ENCODE measurements at regions not wholly inside any gene's neighbourhood (a gene's known extent, or its start where the extent isn't known, plus 50 kb on each side); places are given as distances from the start of the nearest gene placed in this dataset.

GRCh38 chr13:76500894-76501293 lies 385.3 kb downstream of the KCTD12 start:
- DNase-seq: no peak

- no peak for DNase-seq
Measured at GRCh38 chr13:76499891-76500290, 386.3 kb downstream of the KCTD12 start.

- DNase-seq: no peak
Measured at GRCh38 chr13:76489274-76489673, 396.9 kb downstream of the KCTD12 start.

GRCh38 chr13:76481738-76482137 lies 404.5 kb downstream of the KCTD12 start:
- DNase-seq: no peak

- DNase-seq: no peak
Measured at GRCh38 chr13:76474966-76475365, 411.2 kb downstream of the KCTD12 start.

- DNase-seq: no peak
Measured at GRCh38 chr13:76474356-76474755, 411.8 kb downstream of the KCTD12 start.

GRCh38 chr13:76473552-76474134 lies 412.6 kb downstream of the KCTD12 start:
- peak; percentile 61 to 70 for DNase-seq

- DNase-seq: no peak
Measured at GRCh38 chr13:76472916-76473315, 413.3 kb downstream of the KCTD12 start.

GRCh38 chr13:76471486-76471885 lies 414.7 kb downstream of the KCTD12 start:
- DNase-seq: no peak

- DNase-seq: no peak
Measured at GRCh38 chr13:76470991-76471390, 415.2 kb downstream of the KCTD12 start.

GRCh38 chr13:76466043-76466442 lies 420.2 kb downstream of the KCTD12 start:
- no peak for DNase-seq

GRCh38 chr13:76463314-76463713 lies 422.9 kb downstream of the KCTD12 start:
- no peak for DNase-seq

GRCh38 chr13:76461999-76462398 lies 424.2 kb downstream of the KCTD12 start:
- no peak for DNase-seq

GRCh38 chr13:76461484-76461883 lies 424.7 kb downstream of the KCTD12 start:
- no peak for DNase-seq

GRCh38 chr13:76459863-76460262 lies 426.3 kb downstream of the KCTD12 start:
- DNase-seq: no peak

GRCh38 chr13:76455960-76456359 lies 430.2 kb downstream of the KCTD12 start:
- no peak for DNase-seq

GRCh38 chr13:76454991-76455390 lies 431.2 kb downstream of the KCTD12 start:
- no peak for DNase-seq

GRCh38 chr13:76449716-76450115 lies 436.5 kb downstream of the KCTD12 start:
- no peak for DNase-seq

- no peak for DNase-seq
Measured at GRCh38 chr13:76446191-76446590, 440.0 kb downstream of the KCTD12 start.

GRCh38 chr13:76440568-76440967 lies 445.6 kb downstream of the KCTD12 start:
- DNase-seq: no peak

GRCh38 chr13:76439546-76439945 lies 446.7 kb downstream of the KCTD12 start:
- no peak for DNase-seq

GRCh38 chr13:76438050-76438449 lies 448.2 kb downstream of the KCTD12 start:
- DNase-seq: no peak

GRCh38 chr13:76425935-76426334 lies 460.3 kb downstream of the KCTD12 start:
- no peak for DNase-seq

GRCh38 chr13:76421011-76421410 lies 465.2 kb downstream of the KCTD12 start:
- DNase-seq: no peak

GRCh38 chr13:76418404-76418803 lies 467.8 kb downstream of the KCTD12 start:
- no peak for DNase-seq

GRCh38 chr13:76414320-76414719 lies 471.9 kb downstream of the KCTD12 start:
- DNase-seq: no peak

Measured in CD4-positive, alpha-beta T cell treated with Interleukin-1 beta for 1 hour (primary cell).